GM23338 (cell line): ENCODE measurements at regions not wholly inside any gene's neighbourhood (a gene's known extent, or its start where the extent isn't known, plus 50 kb on each side); places are given as distances from the start of the nearest gene placed in this dataset.

ENCODE experiments used
- ATAC-seq: fragments of 200-7000 bp; cut with Tn5 transposase; 3 replicates; pipeline ENCODE4 v1.9.1; 2020
- DNase-seq: peaks from one replicate; pipeline ENCODE4 v3.0.0-alpha.2; 2015; ENCODE audit warnings: low spot score
- H2AFZ ChIP-seq: fragments of 200-600 bp; sonication (generic); 2 replicates; pipeline ENCODE4 v1.8.0; 2016; ENCODE audit warnings: antibody characterized with exemption, mild to moderate bottlenecking, moderate library complexity
- H3F3A ChIP-seq: fragments of 200-600 bp; sonication (generic); replicated peaks from 2 replicates; pipeline ENCODE4 v1.8.0; 2017; ENCODE audit warnings: antibody characterized with exemption, mixed run types, low read depth
- H3K27ac ChIP-seq: fragments of 200-600 bp; sonication (generic); 2 replicates; pipeline ENCODE4 v1.6.1; 2016; ENCODE audit warnings: low read depth
- H3K27me3 ChIP-seq: fragments of 200-600 bp; sonication (generic); 2 replicates; pipeline ENCODE4 v1.8.0; 2016; ENCODE audit warnings: mild to moderate bottlenecking, mixed run types, moderate library complexity; ENCODE audit not compliant: insufficient read depth
- H3K36me3 ChIP-seq: fragments of 200-600 bp; sonication (generic); 2 replicates; pipeline ENCODE4 v1.8.0; 2016; ENCODE audit warnings: mild to moderate bottlenecking; ENCODE audit not compliant: insufficient read depth
- H3K4me1 ChIP-seq: fragments of 200-600 bp; sonication (generic); 2 replicates; pipeline ENCODE4 v1.8.0; 2016; ENCODE audit warnings: mild to moderate bottlenecking, moderate library complexity; ENCODE audit not compliant: insufficient read depth
- H3K4me2 ChIP-seq: fragments of 200-600 bp; sonication (generic); 2 replicates; pipeline ENCODE4 v1.7.1; 2017; ENCODE audit warnings: mixed run types
- H3K4me3 ChIP-seq: fragments of 200-600 bp; sonication (generic); 2 replicates; pipeline ENCODE4 v1.6.1; 2016; ENCODE audit warnings: mixed run types
- H3K79me2 ChIP-seq: fragments of 200-600 bp; sonication (generic); replicated peaks from 2 replicates; pipeline ENCODE4 v1.8.0; 2017; ENCODE audit warnings: mild to moderate bottlenecking; ENCODE audit not compliant: insufficient read depth
- H3K9me2 ChIP-seq: fragments of 200-600 bp; sonication (generic); 2 replicates; pipeline ENCODE4 v1.8.0; 2017; ENCODE audit not compliant: insufficient read depth
- H4K20me1 ChIP-seq: fragments of 200-600 bp; sonication (generic); replicated peaks from 2 replicates; pipeline ENCODE4 v1.8.0; 2017; ENCODE audit warnings: mild to moderate bottlenecking; ENCODE audit not compliant: insufficient read depth
- H3K27ac Mint-ChIP-seq: 2 replicates; pipeline ENCODE4 v1.8.0; 2020; ENCODE audit warnings: inconsistent platforms, mild to moderate bottlenecking, moderate library complexity, mixed read lengths
- H3K27me3 Mint-ChIP-seq: 3 replicates; pipeline ENCODE4 v1.8.0; 2022; ENCODE audit warnings: low read depth, mild to moderate bottlenecking, moderate library complexity, mixed read lengths, inconsistent platforms; ENCODE audit not compliant: insufficient read depth, poor library complexity
- H3K36me3 Mint-ChIP-seq: 3 replicates; pipeline ENCODE4 v1.8.0; 2021; ENCODE audit warnings: low read depth, mild to moderate bottlenecking, inconsistent platforms, moderate library complexity, mixed read lengths
- H3K4me1 Mint-ChIP-seq: 3 replicates; pipeline ENCODE4 v1.8.0; 2020; ENCODE audit warnings: mild to moderate bottlenecking, inconsistent platforms, mixed read lengths
- H3K4me3 Mint-ChIP-seq: 3 replicates; pipeline ENCODE4 v1.8.0; 2021; ENCODE audit warnings: moderate library complexity, mild to moderate bottlenecking, inconsistent platforms, mixed read lengths
- H3K9me3 Mint-ChIP-seq: 3 replicates; pipeline ENCODE4 v1.8.0; 2020; ENCODE audit warnings: moderate library complexity, mild to moderate bottlenecking, inconsistent platforms, mixed read lengths
- CREB1 ChIP-seq: fragments of 250-450 bp; sonication (Bioruptor Pico); IDR thresholded peaks from 2 replicates; pipeline ENCODE4 v1.5.0; 2020; ENCODE audit warnings: low read depth, mild to moderate bottlenecking, moderate library complexity
- CTCF ChIP-seq, 2 experiments: fragments of 200-600 bp in 1 of 2; sonication (generic) in 1 of 2; conservative IDR thresholded peaks; 2 replicates each; pipeline versions ENCODE4 v1.5.1 to v1.6.1; 2016 to 2017; ENCODE audit warnings: antibody characterized with exemption in 2 of 2, low read depth in 2 of 2, mild to moderate bottlenecking in 2 of 2, moderate library complexity in 1 of 2
- ETS1 ChIP-seq: IDR thresholded peaks from 2 replicates; pipeline ENCODE4 v1.6.1; 2016; ENCODE audit warnings: antibody characterized with exemption
- EZH2 ChIP-seq: fragments of 200-600 bp; sonication (generic); IDR thresholded peaks from one replicate; pipeline ENCODE4 v1.8.0; 2017; ENCODE audit warnings: antibody characterized with exemption, mild to moderate bottlenecking, low read depth; ENCODE audit not compliant: unreplicated experiment
- EZH2phosphoT487 ChIP-seq: fragments of 200-600 bp; sonication (generic); IDR thresholded peaks from one replicate; pipeline ENCODE4 v1.8.1; 2018; ENCODE audit warnings: antibody characterized with exemption; ENCODE audit not compliant: unreplicated experiment
- JUNB ChIP-seq: IDR thresholded peaks from one replicate; pipeline ENCODE4 v1.6.1; 2016; ENCODE audit warnings: antibody characterized with exemption; ENCODE audit not compliant: unreplicated experiment
- NANOG ChIP-seq: IDR thresholded peaks from 2 replicates; pipeline ENCODE4 v1.6.1; 2016; ENCODE audit warnings: antibody characterized with exemption, borderline replicate concordance
- POLR2AphosphoS5 ChIP-seq: IDR thresholded peaks from 2 replicates; pipeline ENCODE4 v1.6.1; 2016; ENCODE audit warnings: antibody characterized with exemption, low read depth
- REST ChIP-seq: IDR thresholded peaks from one replicate; pipeline ENCODE4 v1.6.1; 2018; ENCODE audit warnings: antibody characterized with exemption; ENCODE audit not compliant: unreplicated experiment
- STAT1 ChIP-seq: IDR thresholded peaks from one replicate; pipeline ENCODE4 v1.6.1; 2016; ENCODE audit warnings: antibody characterized with exemption; ENCODE audit not compliant: unreplicated experiment
- ZNF114 ChIP-seq: fragments of 250-450 bp; sonication (Bioruptor Pico); IDR thresholded peaks from 2 replicates; pipeline ENCODE4 v1.5.0; 2020; ENCODE audit warnings: mild to moderate bottlenecking, moderate library complexity
- ZNF331 ChIP-seq: fragments of 250-450 bp; sonication (Bioruptor Pico); IDR thresholded peaks from 2 replicates; pipeline ENCODE4 v1.5.0; 2020; ENCODE audit warnings: low read depth, mild to moderate bottlenecking, moderate library complexity
- ZNF462 ChIP-seq: fragments of 250-450 bp; sonication (Bioruptor Pico); IDR thresholded peaks from 2 replicates; pipeline ENCODE4 v1.5.0; 2020; ENCODE audit warnings: mild to moderate bottlenecking, moderate library complexity

GRCh38 chr15:54960266-54960665, 236.5 kb downstream of the RSL24D1 start:
- H3K4me1 Mint-ChIP-seq = peaks cover 2% of the 10 kb centered on the region; the same call in 2 of the 3 replicates
- no peak for ATAC-seq
- H3K4me3 Mint-ChIP-seq = no peak overlapping the region
- no peaks in the 10 kb centered on the region for H3K27me3 Mint-ChIP-seq
- Histone ChIP-seq H3K27ac (no peak overlapping the region), H3K79me2 (no peaks in the 10 kb centered on the region), H3F3A (no peaks in the 10 kb centered on the region), H3K36me3 (peaks cover 4% of the 10 kb centered on the region; the same call in 1 of the 2 replicates), H2AFZ (no peak overlapping the region), H3K27me3 (no peaks in the 10 kb centered on the region), H4K20me1 (no peaks in the 10 kb centered on the region), H3K9me2 (no peaks in the 10 kb centered on the region), H3K4me1 (no peaks in the 10 kb centered on the region), H3K4me2 (no peak overlapping the region), H3K4me3 (no peak overlapping the region)
- TF ChIP-seq CTCF (conservative IDR thresholded peaks at IDR 0.05; ENCODE audit: low read depth in 2 of 2) = no peak
- no peak for TF ChIP-seq ZNF114 (CRISPR knock-in tag)
- no peak for TF ChIP-seq EZH2
- no peak for TF ChIP-seq EZH2phosphoT487
- TF ChIP-seq POLR2AphosphoS5 = no peak
- no peak for TF ChIP-seq STAT1
- TF ChIP-seq ZNF331 (CRISPR knock-in tag) = no peak
- no peak for TF ChIP-seq NANOG
- no peak for TF ChIP-seq JUNB
- no peak for TF ChIP-seq CREB1
- TF ChIP-seq REST = no peak
- TF ChIP-seq ZNF462 (CRISPR knock-in tag) = no peak
- no peak for TF ChIP-seq ETS1
- H3K36me3 Mint-ChIP-seq = peaks cover 2% of the 10 kb centered on the region; the same call in 1 of the 3 replicates
- no peak for DNase-seq
- peaks cover 56% of the 10 kb centered on the region for H3K9me3 Mint-ChIP-seq
- no peak overlapping the region for H3K27ac Mint-ChIP-seq
